Right lobe of liver (tissue), 4 donors: ENCODE measurements at regions not wholly inside any gene's neighbourhood (a gene's known extent, or its start where the extent isn't known, plus 50 kb on each side); places are given as distances from the start of the nearest gene placed in this dataset.

Source experiments
- POLR2A ChIP-seq: fragments of 450-650 bp; IDR thresholded peaks from one replicate; pipeline ENCODE4 v1.6.1; 2017; ENCODE audit warnings: antibody characterized with exemption, mild to moderate bottlenecking
- TF ChIP-seq, protein P1 (sequence below), 4 donors: fragments of 200-600 bp in 3 of 4; fragments of 450-650 bp in 1 of 4; IDR thresholded peaks; one replicate each; pipeline versions ENCODE4 v1.5.1 to v1.8.0; 2016 to 2022; ENCODE audit warnings: antibody characterized with exemption in 4 of 4, mild to moderate bottlenecking in 2 of 4
- donor health status: DM: no; HTN: no; CAD: no.
- donor health status: DM: no; HTN: no; CAD: no.
- donor health status: DM: no; HTN: yes; CAD: no.

DNA sequence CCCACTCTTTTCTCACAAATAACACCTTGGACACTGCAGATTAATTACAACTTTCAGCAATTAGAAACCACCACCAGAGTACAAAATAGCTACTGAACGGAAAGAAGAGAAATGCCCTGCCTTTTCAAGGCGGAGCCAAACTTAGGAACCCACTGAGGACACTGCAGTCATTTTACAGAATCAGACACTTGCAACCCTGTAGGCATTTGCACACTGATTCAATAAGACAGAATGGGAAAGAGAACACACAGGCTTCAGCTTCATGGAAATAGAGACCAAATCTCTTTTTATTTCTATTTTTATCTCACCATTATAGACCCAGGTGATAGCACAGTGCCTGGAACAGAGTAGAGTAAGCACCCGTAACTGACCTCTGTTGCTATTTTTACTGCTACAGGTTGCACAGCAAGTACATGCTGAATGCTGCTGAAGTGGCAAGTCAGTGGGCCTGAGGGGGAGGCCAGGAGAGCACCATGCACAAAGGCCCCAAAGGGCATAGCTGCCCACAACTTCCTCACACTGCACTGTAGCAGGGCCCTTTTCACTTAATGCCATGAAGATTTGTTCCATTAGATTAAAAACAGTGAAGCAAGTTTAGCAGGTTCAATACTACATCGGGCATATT, 50.7 kb upstream of the EDARADD start:
- TF ChIP-seq POLR2A = no peak
- TF ChIP-seq, protein P1, sequence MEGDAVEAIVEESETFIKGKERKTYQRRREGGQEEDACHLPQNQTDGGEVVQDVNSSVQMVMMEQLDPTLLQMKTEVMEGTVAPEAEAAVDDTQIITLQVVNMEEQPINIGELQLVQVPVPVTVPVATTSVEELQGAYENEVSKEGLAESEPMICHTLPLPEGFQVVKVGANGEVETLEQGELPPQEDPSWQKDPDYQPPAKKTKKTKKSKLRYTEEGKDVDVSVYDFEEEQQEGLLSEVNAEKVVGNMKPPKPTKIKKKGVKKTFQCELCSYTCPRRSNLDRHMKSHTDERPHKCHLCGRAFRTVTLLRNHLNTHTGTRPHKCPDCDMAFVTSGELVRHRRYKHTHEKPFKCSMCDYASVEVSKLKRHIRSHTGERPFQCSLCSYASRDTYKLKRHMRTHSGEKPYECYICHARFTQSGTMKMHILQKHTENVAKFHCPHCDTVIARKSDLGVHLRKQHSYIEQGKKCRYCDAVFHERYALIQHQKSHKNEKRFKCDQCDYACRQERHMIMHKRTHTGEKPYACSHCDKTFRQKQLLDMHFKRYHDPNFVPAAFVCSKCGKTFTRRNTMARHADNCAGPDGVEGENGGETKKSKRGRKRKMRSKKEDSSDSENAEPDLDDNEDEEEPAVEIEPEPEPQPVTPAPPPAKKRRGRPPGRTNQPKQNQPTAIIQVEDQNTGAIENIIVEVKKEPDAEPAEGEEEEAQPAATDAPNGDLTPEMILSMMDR (IDR thresholded peaks at IDR 0.05) = no peak
